Right forelimb (tissue), 1 donor: ENCODE measurements at regions not wholly inside any gene's neighbourhood (a gene's known extent, or its start where the extent isn't known, plus 50 kb on each side); places are given as distances from the start of the nearest gene placed in this dataset.
"Not testable (repeated sequence)": the region's sequence is repeated elsewhere in the genome, so short reads cannot be mapped to it uniquely, and the experiment has no call there.

Experiments used
- DNase-seq: peaks from one replicate; pipeline ENCODE4 v3.0.0-alpha.2; 2018

DNA sequence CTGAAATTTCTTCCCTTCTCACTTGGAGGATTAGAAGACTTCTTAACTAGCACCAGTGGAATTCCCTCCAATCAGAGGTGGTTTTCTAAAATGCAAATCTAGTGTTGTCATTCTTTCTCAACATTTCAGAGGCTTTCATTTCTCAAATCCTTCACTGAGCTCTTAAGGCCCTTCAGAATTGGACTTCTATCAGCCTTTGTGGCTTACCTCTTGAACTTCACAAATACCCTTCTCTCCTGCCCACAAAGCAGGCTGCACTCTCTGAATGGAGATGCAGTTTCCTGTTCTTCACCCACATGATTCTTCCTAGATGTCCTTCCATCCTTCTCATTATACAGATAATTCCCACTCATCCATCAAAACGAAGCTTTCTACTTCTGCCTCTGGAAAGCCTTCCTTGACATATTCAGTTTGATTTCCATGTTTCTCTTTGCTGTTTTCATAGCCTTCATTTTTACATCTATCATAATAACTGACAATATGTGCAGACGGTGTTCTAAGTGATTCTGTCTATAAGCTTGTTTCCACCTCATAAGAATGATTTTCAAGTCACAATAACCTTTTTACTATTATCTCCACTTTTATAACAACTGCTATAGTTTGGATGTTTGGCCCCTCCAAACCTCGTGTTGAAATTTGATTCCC lies 123.1 kb upstream of the GPR12 start:
- no peak for DNase-seq

DNA sequence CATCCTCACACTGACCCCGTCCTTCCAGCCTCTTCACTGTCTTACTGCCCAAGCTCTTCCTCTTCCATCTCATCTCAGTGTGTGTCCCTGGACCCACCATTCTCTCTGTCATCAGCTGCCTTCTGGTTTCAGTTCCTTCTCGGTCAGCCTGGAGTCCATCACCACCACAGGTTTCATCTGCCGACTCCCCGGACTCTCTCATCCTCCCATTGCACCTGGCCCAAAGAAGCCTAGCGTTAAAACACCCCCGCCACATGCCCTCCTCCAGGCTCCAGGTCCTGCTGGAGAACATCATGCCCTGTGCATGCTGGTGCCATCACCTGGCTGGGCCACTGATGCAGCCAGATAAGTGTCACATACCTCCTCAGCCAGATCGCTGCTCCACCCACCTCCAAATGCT lies 122.1 kb upstream of the GPR12 start:
- no peak for DNase-seq

DNA sequence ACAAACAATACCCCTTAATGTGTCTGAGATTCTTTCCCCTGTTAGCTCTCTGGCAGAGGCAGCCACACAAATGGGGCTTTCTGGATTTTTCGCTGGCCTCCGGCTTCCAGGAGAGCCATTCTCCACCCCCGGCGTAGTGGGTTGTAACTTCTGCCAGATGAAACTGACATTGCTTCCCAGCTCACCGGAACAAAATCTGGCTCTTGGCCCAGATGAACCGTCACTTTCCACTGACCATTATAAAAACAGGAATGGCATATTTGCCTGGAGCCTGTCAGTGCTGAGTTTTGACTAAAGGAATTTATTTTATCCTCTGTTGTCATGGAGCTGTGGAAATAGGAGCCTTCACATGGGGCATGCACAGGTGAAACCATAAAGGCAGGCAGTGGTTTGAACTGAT lies 120.6 kb upstream of the GPR12 start:
- DNase-seq: no peak

DNA sequence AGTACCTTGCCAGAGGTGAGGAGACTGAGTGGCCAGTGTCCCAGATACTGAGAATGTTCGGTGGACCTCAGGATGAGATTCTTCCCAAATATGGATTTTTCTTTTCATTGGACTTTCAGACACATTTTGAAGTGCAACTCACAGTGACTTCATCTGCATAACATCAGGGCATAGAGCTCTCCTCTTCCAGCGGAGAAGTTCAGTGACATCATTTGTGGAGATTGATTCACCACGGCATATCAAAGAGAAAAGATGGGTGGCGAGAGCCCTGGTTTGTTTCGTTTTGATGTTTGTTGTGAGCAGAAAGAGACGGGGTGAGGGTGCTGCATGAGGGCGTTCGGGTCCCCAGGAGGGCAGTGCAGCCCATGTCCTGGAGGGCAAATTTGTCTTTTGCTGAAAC lies 120.1 kb upstream of the GPR12 start:
- DNase-seq: no peak

DNA sequence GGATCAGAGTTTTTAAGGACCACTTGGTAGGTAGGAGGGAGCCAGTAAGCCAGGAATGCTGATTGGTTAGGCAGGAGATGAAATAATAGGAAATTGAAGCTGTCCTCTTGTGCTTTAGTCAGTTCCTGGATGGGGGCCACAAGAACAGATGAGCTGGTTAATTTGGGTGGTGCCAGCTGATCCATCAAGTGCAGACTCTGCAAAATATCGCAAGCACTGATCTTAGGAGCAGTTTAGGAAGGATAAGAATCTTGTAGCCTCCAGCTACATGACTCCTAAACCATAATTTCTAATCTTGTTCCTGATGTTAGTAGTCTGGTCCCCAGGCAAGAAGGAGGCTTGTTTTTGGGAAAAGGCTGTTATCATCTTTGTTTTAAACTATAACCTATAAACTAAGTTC lies 117.9 kb upstream of the GPR12 start:
- DNase-seq: no peak

DNA sequence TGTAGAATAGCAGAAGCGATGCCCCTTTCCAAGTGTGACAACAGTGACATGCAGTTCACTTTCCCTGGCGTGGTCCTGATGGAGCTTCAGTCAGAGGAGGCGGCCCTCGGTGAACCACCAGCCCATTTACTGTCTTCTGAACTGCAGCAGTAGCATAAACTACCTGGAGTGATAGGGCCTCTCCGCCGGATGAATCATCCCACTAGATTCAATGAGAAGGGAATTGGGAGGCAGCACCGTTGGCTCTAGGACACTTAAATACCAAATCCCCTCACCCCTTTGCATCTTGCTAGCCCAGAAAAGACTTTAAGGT lies 112.8 kb upstream of the GPR12 start:
- DNase-seq: no peak

DNA sequence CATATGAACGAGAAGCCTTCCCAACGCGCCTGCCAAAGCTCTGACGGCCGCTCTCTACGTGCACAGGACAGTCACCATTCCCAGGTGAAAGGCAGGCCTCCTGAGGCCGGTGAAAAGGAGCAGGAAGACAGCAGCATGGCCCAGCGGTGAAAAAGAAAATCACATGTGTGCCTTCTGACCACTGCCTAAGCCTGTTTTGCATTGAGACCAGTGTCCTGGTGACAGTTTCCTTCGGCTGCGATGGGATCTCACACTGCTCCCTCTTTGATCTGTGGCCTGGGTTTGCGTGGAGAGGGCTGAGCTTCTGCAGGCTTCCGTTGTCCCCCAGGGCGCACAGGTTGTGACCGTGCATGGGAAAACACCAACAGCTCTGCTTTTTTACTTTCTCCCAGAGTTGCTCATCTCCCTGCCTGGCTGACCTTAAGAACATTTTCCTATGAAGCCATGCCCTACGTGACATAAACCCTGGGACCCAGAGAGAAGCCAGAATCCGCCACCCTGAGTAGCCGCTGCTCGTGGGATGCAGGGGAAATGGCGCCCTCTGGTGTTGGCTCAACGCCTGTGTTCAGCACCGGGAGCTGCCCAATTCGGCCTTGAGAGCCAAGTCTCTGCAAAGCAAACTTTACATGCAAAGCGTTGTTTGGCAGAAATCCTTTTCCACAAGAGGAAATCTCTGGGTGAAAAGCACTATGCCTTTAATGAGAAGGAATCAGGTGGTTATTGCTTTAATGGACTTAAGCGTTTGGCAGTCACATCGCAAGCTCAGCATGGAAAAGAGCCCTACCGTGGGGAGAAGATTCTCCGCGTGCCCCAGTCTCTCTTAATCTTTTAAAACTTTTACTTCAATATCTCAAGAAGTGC lies 112.2 kb upstream of the GPR12 start:
- peak; percentile 68 for DNase-seq

DNA sequence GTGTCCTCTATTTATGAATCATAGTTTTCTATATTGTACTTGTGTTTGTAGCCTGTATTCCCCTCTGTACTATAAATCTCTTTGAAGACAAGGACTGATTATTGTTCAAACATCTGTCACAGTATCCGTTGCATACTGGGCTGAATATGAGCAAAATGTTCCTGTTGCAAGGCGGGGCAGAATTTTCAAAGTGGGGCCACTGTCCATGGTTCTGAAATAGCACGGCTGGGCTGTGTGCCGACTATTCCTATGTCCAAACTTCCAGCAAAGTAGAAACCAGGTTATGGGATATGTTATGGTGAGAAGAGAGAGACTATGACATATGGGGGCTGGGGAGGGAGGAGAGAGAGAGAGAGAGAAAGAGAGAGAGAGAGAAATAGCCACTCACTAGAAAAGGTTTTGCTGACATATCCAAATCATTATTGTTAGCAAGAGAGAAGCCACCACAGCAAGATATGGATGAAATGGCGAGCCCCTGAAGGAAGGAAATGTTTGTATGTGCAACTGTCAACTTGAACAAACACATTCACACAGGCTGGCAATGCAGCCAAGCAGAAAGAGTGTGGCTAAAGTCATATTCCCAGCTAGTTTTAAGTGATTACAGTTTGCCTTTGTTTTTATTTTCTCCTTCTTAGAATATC lies 107.0 kb upstream of the GPR12 start:
- peak; percentile 58 for DNase-seq

DNA sequence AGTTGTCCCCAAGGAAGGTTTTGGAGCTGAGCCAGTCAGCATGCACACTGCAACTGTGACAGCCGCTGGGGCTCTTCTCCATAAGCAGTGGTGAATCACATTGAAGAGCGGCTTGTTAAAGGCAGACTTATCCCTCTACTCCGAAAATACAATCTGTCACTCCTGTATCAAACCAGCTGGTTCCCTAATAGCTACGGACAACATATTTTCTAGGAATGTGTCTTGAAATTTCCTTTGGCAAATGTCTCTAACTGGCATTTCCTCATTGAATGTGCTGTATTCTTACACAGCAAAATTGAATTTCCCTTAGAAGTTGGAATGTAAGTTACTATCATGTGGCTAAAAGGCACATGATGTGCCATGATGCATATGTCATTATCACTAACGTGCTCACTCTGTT lies 104.0 kb upstream of the GPR12 start:
- no peak for DNase-seq

DNA sequence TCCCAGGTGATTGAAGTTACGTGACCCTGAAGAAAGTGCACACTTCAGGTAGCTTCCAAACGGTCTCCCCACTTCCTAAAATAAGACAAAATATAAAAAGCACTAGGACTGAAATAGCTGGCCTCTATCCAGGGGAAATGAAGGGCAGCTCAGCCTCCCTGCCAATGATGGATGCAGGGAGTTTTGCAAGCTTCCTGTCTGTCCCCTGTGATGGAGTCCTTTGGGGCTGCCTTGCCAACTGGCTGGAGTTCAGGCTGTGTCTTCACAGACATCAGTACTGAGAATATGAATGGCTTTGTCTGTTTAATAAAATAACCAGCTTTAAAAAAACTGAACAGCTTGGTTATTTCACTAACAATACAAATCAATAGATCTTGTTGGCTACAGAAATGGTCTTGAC lies 101.4 kb upstream of the GPR12 start:
- no peak for DNase-seq

DNA sequence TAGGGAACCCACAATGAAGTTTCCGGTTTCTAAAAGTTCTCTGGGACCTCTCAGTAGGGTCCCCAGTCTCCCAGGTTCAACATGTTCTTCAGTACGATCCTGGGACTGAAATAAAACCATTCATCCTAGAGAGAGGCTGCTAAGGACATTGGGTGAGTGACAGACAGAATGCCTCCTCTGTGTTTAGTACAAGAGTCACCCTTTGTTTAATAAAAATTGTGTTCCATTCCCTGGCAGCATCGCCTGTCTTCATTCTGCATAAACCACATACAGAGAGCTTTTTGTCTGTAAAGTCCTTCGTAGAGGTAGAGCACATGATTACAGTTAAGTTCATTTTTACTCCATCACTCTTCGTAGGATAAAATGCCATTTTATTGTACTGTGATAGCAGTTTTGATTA lies 95.3 kb upstream of the GPR12 start:
- DNase-seq: no peak

DNA sequence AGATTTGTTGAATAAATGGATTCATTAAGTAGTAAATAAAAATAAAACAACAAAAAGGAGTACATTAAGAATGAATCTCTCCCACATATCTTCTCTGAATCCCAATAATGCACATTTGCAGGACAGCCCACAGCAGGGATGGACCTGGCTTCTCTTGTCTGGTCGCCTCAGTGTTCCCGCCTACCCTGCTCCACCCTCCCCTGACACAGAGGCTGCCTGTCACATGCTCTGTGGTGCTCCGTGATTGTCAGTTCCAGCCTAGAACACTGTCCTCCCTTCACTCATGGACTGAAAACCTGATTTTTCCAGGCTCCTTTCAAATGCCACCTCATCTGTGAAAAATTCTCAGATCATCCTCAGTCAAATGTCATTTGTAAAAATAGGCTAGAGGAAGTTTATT lies 94.5 kb upstream of the GPR12 start:
- DNase-seq: no peak

DNA sequence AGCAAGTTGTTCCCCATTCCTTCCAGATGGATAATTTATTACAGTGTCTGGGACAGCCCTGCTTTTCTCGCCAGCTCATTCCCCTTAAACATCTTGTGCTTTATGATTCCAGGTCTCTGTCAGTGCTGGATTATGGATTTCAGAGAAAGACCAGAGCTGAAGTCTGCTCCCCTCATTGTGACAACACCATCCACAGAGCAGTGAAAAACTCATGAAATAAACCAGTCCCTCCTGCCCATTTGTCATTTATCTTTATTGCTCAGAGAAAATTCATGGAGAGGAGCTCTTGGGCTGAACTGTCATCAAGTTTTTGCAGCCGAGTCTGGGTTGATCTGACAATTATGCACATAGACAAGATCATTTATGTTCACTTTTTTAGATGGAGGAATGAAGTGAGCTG lies 92.7 kb upstream of the GPR12 start:
- no peak for DNase-seq

DNA sequence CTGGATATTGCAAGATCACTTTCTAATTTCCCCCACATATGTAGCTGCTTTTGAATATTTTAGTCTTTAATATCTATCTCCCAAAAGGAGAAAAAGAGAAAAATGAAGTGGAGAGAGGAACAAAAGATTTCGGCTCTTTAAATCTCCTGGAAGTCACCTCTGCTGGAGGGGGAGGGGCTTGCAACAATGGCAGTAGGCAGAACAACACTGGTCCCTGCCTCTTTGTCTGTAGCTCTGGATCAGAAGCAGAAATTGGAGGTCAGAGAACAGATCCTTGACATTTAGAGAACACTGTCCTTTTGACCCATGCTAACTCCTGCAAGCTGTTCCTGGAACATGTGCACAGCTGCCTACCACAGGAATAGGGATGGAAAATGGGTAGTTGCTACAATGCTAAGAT lies 86.7 kb upstream of the GPR12 start:
- DNase-seq: no peak

DNA sequence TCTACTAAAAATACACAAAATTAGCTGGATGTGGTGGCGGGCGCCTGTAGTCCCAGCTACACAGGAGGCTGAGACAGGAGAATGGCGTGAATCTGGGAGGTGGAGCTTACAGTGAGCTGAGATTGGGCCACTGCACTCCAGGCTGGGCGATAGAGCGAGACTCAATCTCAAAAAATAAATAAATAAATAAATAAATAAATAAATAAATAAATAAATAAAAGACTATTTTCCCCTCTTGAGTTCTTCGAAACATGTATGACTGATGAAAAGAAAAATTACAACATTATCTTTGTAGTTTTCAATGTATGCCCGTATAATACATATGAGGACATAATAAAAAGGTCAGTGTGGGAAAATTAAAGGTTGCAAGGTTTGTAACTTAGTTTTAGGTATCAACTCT lies 84.5 kb upstream of the GPR12 start:
- not testable (repeated sequence) for DNase-seq

DNA sequence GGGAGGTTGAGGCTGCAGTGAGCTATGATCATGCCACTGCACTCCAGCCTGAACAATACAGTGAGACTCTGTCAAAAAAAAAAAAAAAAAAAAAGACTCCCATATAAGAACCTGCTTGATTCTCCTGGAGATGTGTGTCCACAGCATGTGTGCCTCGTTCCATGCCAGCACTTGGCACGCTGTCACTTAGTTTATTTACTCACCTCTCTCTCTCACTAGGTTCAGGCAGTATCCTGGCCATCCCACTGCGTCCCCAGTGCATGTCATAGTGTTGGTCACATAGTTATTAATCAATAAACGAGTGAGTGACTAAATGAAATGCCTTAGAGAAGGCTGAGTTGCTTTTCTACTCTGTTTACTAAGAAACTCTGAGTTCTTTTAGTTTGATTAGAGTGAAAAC lies 79.1 kb upstream of the GPR12 start:
- DNase-seq: no peak

DNA sequence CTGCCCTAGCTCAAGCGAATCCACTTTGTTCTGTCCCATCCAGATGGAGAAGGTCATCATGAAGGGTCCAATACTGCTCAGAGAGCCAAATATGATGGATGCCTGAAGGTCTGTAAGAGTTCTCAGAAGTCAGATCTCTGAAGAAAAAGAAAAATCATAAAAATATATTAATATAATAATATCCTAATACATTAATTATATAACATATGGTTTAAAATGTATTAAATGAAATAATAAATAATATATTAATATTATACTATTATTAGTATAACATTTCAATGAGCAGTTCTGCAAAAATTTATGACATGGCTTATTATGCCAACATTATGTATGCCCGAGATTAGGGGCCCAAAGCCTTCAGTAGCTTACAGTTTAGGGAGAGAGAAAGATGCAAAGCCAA lies 78.2 kb upstream of the GPR12 start:
- no peak for DNase-seq

DNA sequence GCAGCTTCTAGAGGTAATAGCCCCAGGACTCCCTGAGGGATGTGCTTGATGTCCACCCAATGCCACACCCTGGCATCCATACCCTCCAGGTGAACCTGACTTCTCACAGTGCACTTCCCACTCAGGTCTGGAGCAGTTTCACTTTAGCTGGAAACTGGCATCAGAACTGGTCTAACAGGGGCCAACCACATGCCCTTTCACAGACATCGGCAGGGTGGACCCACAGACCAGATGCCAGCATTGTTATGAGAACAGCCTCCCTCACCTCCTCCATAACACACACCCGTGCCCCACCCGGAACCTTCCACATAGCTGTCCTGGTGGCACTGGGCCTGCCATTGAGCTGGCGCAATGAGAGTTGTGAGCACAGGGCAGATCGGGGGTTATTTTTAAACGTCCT lies 77.4 kb upstream of the GPR12 start:
- no peak for DNase-seq

DNA sequence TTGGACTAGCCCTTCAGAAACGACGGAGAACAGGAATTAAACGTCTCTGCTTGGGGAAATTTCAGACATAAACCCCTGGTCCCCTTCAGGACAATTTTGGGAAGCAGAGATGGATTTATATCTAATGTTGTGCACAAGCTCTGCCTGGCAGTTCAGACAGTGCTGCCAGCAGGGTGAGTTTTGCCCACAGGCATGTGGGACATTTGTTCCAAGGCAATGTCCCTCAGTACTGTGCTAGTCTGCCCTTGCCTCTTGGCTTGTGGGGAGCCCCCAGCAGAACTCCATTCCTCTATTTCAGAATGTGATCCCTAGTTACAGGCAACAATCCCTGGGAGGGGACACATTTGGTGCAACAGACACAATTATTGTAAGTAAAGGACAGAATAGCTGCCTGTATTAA lies 76.5 kb upstream of the GPR12 start:
- DNase-seq: no peak

DNA sequence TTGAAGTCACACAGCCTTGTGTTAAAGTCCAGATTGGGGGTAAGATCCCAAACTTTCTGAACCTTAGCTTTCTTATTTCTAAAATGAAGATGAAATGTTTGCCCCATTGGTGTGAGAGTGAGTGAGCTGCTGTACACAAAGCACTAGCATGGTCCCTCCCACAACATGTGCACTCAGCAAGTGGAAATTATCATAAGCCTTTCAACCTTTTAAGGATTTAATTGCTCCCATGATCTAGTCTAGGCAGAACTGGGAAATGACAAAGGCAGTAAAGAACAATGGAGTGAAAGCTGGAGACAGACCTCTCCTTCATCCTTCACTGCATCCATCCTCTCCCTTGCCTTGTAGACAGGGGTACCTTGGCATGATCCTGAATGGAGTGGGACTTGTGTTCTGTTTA lies 76.0 kb upstream of the GPR12 start:
- DNase-seq: no peak

DNA sequence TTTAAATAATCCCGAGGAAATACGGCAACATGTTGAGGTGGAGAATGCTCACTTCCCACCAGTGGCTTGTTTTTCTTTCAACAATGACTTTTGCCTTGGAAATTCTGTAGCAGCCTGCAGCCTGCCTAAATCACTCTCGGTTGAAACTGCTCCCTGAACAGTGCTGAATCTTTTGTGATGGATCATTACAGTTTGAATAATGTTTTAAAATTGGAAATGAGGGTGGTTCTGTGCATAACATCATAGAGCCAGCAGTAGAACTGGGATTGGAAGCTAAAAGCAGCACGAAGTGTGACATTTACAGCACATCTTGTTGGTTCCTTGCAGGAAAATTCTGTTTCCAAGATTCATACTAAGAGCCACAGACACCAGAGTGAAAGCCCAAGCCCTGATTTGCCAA lies 74.1 kb upstream of the GPR12 start:
- DNase-seq: no peak

DNA sequence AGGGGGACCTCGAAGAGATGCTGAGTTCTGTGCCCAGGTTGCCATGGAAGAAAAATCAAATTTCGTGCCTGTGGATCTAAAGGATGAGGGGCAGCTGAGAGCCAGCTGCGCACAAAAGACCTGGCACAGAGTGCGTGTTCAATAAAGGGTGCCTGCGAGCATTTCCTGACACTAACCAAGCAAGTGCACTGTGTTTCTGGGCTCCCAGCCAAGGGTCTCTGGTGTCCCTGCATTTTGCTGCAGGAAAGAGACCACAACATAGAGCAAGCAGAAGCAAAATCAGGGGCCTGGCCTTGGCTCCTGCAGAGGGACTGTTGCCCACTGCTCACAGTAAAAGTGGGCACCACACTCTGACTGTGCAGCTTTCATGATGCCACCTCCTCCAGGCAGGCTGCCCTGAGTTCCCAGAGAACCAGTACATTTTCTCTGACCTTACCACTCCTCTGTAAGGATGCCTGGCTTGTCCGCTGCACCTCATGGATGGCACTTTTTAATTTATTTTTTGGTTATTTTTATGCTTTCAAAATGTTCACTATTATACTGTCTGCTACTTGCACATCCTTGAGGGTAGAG lies 70.8 kb upstream of the GPR12 start:
- DNase-seq: no peak

DNA sequence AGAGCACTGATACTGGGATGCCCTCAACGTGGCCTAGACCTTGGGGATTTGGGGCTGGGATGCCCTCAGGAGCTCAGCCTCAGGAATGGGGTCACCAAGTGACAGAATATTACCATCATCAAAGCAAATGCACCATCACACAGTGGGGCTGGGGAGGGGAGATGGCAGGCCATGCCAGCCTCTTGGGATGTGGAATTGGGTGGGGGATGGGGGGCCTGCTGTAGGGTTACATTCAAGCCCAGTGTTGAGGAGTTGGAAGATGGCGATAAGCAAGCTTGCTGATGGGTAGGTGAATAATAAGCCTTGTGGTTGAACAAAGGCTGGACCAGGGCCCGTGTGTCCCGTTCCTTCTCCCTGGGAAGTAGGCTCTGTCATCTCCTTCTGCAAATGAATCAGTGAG lies 69.1 kb upstream of the GPR12 start:
- no peak for DNase-seq

DNA sequence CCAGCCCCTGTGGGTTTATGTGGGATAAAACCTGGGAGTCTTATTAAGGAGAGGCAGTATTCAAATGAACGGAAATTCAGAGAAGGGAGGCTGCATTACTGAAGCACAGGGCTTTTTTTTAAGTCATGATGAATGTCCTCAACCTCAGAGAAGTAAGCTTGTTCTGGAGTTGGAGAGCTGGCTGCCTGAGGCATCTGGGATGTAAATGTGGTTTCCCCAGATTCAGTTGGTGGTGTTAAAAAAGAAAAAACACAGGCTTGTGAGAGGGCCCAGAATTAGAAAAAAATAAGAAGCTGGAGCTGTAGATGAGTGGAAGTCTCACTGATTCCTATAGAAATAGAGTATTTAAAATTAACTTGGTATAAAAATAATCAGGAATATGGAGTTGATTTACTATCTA lies 64.0 kb upstream of the GPR12 start:
- DNase-seq: no peak
